KOPT-K1 (cell line): ENCODE measurements at regions not wholly inside any gene's neighbourhood (a gene's known extent, or its start where the extent isn't known, plus 50 kb on each side); places are given as distances from the start of the nearest gene placed in this dataset.

Experiments
- H3K27ac ChIP-seq: fragments of 200-600 bp; sonication (generic); 2 replicates; pipeline ENCODE4 v1.5.1; 2016; ENCODE audit warnings: antibody characterized with exemption, mild to moderate bottlenecking, low read depth, low read length; ENCODE audit not compliant: poor library complexity, severe bottlenecking
- H3K36me3 ChIP-seq: fragments of 200-600 bp; sonication (generic); 2 replicates; pipeline ENCODE4 v1.5.1; 2017; ENCODE audit warnings: antibody characterized with exemption, mild to moderate bottlenecking, low read length, moderate library complexity; ENCODE audit not compliant: insufficient read depth
- H3K9me3 ChIP-seq: fragments of 200-600 bp; sonication (generic); 2 replicates; pipeline ENCODE4 v1.5.1; 2017; ENCODE audit warnings: antibody characterized with exemption, low read length, mild to moderate bottlenecking; ENCODE audit not compliant: insufficient read depth, poor library complexity, severe bottlenecking

- H3K9me3 ChIP-seq = no peaks in the 10 kb centered on the region
- no peaks in the 10 kb centered on the region for H3K36me3 ChIP-seq
These were observed 410.9 kb upstream of the JARID2 start for GRCh38 chr6:14834851-14835530.

GRCh38 chr6:14837435-14837834, 408.4 kb upstream of the JARID2 start:
- H3K36me3 ChIP-seq = no peaks in the 10 kb centered on the region
- H3K9me3 ChIP-seq = no peaks in the 10 kb centered on the region
- no peak overlapping the region for H3K27ac ChIP-seq

More at GRCh38 chr6:14834851-14835530, 410.9 kb upstream of the JARID2 start:
- H3K27ac ChIP-seq = no peak overlapping the region

- H3K36me3 ChIP-seq = no peaks in the 10 kb centered on the region
These were observed 407.7 kb upstream of the JARID2 start for GRCh38 chr6:14838133-14838583.

GRCh38 chr6:14841901-14842421, 403.9 kb upstream of the JARID2 start:
- no peaks in the 10 kb centered on the region for H3K9me3 ChIP-seq
- H3K27ac ChIP-seq = no peak overlapping the region
- no peaks in the 10 kb centered on the region for H3K36me3 ChIP-seq

More at GRCh38 chr6:14838133-14838583, 407.7 kb upstream of the JARID2 start:
- Histone ChIP-seq H3K9me3 (no peaks in the 10 kb centered on the region), H3K27ac (no peak overlapping the region)

GRCh38 chr6:14844411-14844810, 401.5 kb upstream of the JARID2 start:
- Histone ChIP-seq H3K27ac (no peak overlapping the region), H3K9me3 (no peaks in the 10 kb centered on the region), H3K36me3 (no peaks in the 10 kb centered on the region)

- H3K9me3 ChIP-seq = no peaks in the 10 kb centered on the region
- H3K27ac ChIP-seq = no peak overlapping the region
- no peaks in the 10 kb centered on the region for H3K36me3 ChIP-seq
These were observed 397.9 kb upstream of the JARID2 start for GRCh38 chr6:14848019-14848418.

GRCh38 chr6:14849185-14849584, 396.7 kb upstream of the JARID2 start:
- no peaks in the 10 kb centered on the region for H3K36me3 ChIP-seq
- H3K9me3 ChIP-seq = no peaks in the 10 kb centered on the region
- H3K27ac ChIP-seq = no peak overlapping the region

GRCh38 chr6:14851281-14851680, 394.6 kb upstream of the JARID2 start:
- Histone ChIP-seq H3K36me3 (no peaks in the 10 kb centered on the region), H3K9me3 (no peaks in the 10 kb centered on the region), H3K27ac (no peak overlapping the region)

GRCh38 chr6:14852375-14852774, 393.5 kb upstream of the JARID2 start:
- H3K9me3 ChIP-seq = no peaks in the 10 kb centered on the region
- H3K36me3 ChIP-seq = no peaks in the 10 kb centered on the region
- H3K27ac ChIP-seq = no peak overlapping the region

GRCh38 chr6:14856177-14856576, 389.7 kb upstream of the JARID2 start:
- Histone ChIP-seq H3K36me3 (no peaks in the 10 kb centered on the region), H3K27ac (no peak overlapping the region)

GRCh38 chr6:14857001-14857400, 388.9 kb upstream of the JARID2 start:
- Histone ChIP-seq H3K36me3 (no peaks in the 10 kb centered on the region), H3K9me3 (no peaks in the 10 kb centered on the region), H3K27ac (peak overlapping the region; percentile 19)

More at GRCh38 chr6:14856177-14856576, 389.7 kb upstream of the JARID2 start:
- no peaks in the 10 kb centered on the region for H3K9me3 ChIP-seq

- peak overlapping the region; percentile 19 for H3K27ac ChIP-seq
- H3K9me3 ChIP-seq = no peaks in the 10 kb centered on the region
- no peaks in the 10 kb centered on the region for H3K36me3 ChIP-seq
These were observed 388.4 kb upstream of the JARID2 start for GRCh38 chr6:14857501-14857900.

- no peaks in the 10 kb centered on the region for H3K36me3 ChIP-seq
- no peak overlapping the region for H3K27ac ChIP-seq
- no peaks in the 10 kb centered on the region for H3K9me3 ChIP-seq
These were observed 387.1 kb upstream of the JARID2 start for GRCh38 chr6:14858808-14859207.

GRCh38 chr6:14860774-14861173, 385.1 kb upstream of the JARID2 start:
- H3K9me3 ChIP-seq = no peaks in the 10 kb centered on the region
- H3K27ac ChIP-seq = peak overlapping the region; percentile 16

GRCh38 chr6:14861491-14861943, 384.4 kb upstream of the JARID2 start:
- Histone ChIP-seq H3K36me3 (no peaks in the 10 kb centered on the region), H3K27ac (peak overlapping the region; percentile 16), H3K9me3 (no peaks in the 10 kb centered on the region)

More at GRCh38 chr6:14860774-14861173, 385.1 kb upstream of the JARID2 start:
- no peaks in the 10 kb centered on the region for H3K36me3 ChIP-seq

- no peaks in the 10 kb centered on the region for H3K36me3 ChIP-seq
- H3K9me3 ChIP-seq = no peaks in the 10 kb centered on the region
- H3K27ac ChIP-seq = no peak overlapping the region
These were observed 383.0 kb upstream of the JARID2 start for GRCh38 chr6:14862845-14863244.
